ENCODE measurements at regions not wholly inside any gene's neighbourhood (a gene's known extent, or its start where the extent isn't known, plus 50 kb on each side); places are given as distances from the start of the nearest gene placed in this dataset.

GRCh38 chr6:3905945-3906845 is 57.0 kb downstream of the FAM50B start:
- TF ChIP-seq, protein P1, sequence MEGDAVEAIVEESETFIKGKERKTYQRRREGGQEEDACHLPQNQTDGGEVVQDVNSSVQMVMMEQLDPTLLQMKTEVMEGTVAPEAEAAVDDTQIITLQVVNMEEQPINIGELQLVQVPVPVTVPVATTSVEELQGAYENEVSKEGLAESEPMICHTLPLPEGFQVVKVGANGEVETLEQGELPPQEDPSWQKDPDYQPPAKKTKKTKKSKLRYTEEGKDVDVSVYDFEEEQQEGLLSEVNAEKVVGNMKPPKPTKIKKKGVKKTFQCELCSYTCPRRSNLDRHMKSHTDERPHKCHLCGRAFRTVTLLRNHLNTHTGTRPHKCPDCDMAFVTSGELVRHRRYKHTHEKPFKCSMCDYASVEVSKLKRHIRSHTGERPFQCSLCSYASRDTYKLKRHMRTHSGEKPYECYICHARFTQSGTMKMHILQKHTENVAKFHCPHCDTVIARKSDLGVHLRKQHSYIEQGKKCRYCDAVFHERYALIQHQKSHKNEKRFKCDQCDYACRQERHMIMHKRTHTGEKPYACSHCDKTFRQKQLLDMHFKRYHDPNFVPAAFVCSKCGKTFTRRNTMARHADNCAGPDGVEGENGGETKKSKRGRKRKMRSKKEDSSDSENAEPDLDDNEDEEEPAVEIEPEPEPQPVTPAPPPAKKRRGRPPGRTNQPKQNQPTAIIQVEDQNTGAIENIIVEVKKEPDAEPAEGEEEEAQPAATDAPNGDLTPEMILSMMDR (IDR thresholded peaks at IDR 0.05) = no peak
- TF ChIP-seq POLR2A (IDR thresholded peaks at IDR 0.05) = no peak

Measured in right lobe of liver (tissue), 4 donors.